Natural killer cell (primary cell): ENCODE measurements at regions not wholly inside any gene's neighbourhood (a gene's known extent, or its start where the extent isn't known, plus 50 kb on each side); places are given as distances from the start of the nearest gene placed in this dataset.
"Not testable (repeated sequence)": the region's sequence is repeated elsewhere in the genome, so short reads cannot be mapped to it uniquely, and the experiment has no call there.

Experiments
- ATAC-seq, 3 donors: fragments of 150-1000 bp in 2 of 3; fragments of 200-7000 bp in 1 of 3; cut with Tn5 transposase; 1 replicate in 1 of 3; 2 replicates in 2 of 3; pipeline ENCODE4 v1.10.0; 2021; ENCODE audit warnings: mild to moderate bottlenecking in 2 of 3, moderate library complexity in 2 of 3
- DNase-seq, 2 donors: peaks; one replicate each; pipeline versions ENCODE4 v3.0.0 to v3.0.0-alpha.2; 2013 to 2021; ENCODE audit warnings: mixed read lengths in 1 of 2
- H3K27ac ChIP-seq: one replicate; pipeline ENCODE4 v1.5.1; 2013; ENCODE audit warnings: mild to moderate bottlenecking, low read length
- H3K27me3 ChIP-seq: one replicate; pipeline ENCODE4 v1.6.1; 2013; ENCODE audit warnings: low read length; ENCODE audit not compliant: control insufficient read depth, insufficient read depth
- H3K36me3 ChIP-seq: one replicate; pipeline ENCODE4 v1.6.1; 2013; ENCODE audit warnings: low read length; ENCODE audit not compliant: control insufficient read depth, insufficient read depth
- H3K4me1 ChIP-seq: one replicate; pipeline ENCODE4 v1.6.1; 2013; ENCODE audit warnings: low read length; ENCODE audit not compliant: control insufficient read depth, insufficient read depth
- H3K4me3 ChIP-seq: one replicate; pipeline ENCODE4 v1.5.1; 2013; ENCODE audit warnings: low read length
- H3K9me3 ChIP-seq: one replicate; pipeline ENCODE4 v1.6.1; 2013; ENCODE audit warnings: low read length; ENCODE audit not compliant: control insufficient read depth, insufficient read depth
- H3K27ac Mint-ChIP-seq, 2 donors: one replicate each; pipeline ENCODE4 v1.8.0; 2022; ENCODE audit warnings: mild to moderate bottlenecking in 2 of 2, mixed read lengths in 2 of 2, moderate library complexity in 1 of 2
- H3K27me3 Mint-ChIP-seq, 2 donors: one replicate each; pipeline ENCODE4 v1.8.0; 2022; ENCODE audit warnings: low read depth in 2 of 2, mixed read lengths in 2 of 2
- H3K36me3 Mint-ChIP-seq: one replicate; pipeline ENCODE4 v1.8.0; 2022; ENCODE audit warnings: mixed read lengths
- H3K4me1 Mint-ChIP-seq, 2 donors: one replicate each; pipeline ENCODE4 v1.8.0; 2022; ENCODE audit warnings: mixed read lengths in 2 of 2
- H3K4me3 Mint-ChIP-seq: one replicate; pipeline ENCODE4 v1.8.0; 2022; ENCODE audit warnings: mild to moderate bottlenecking, moderate library complexity, mixed read lengths
- H3K9me3 Mint-ChIP-seq, 2 donors: one replicate each; pipeline ENCODE4 v1.8.0; 2022; ENCODE audit warnings: mixed read lengths in 2 of 2
- CTCF ChIP-seq: fragments of 200-600 bp; IDR thresholded peaks from one replicate; pipeline ENCODE4 v1.8.0; 2022; ENCODE audit warnings: antibody characterized with exemption
- WGBS: methylation state at CpG from one replicate; pipeline ENCODE4 v1.1.7; 2013; ENCODE audit warnings: missing lambda C conversion rate; ENCODE audit not compliant: insufficient coverage; 5-methylcytosine and 5-hydroxymethylcytosine counted together
- intact Hi-C: fragments of 100-400 bp; cut with micrococcal nuclease; formaldehyde crosslinking; loops from one replicate; pipeline ENCODE4 v1.14.2; 2022

DNA sequence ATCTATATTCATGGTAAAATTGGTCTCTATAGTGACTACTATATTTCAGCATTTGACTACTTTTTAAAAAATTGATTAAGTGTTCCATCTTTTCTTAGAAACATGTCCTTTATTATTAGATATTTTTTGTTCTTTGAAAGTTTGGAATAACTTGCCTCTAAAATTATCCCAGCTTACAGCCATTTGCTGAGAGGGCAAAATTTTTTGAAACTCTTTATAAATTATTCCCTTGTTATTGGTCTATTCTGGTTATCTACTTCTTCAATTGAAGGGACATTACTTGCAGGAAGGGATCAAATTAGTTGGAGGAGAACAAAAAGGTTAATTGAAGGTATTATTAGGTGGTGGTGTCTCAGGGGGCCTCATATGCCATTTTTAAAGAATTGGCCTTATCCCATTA is 184.1 kb downstream of the TTC6 start:
- Histone ChIP-seq H3K4me1 (no peaks in the 10 kb centered on the region), H3K36me3 (no peaks in the 10 kb centered on the region), H3K27ac (no peak overlapping the region), H3K9me3 (no peaks in the 10 kb centered on the region), H3K27me3 (no peaks in the 10 kb centered on the region), H3K4me3 (no peak overlapping the region)
- Mint-ChIP-seq H3K27me3 (no peaks in the 10 kb centered on the region), H3K4me1 (no peaks in the 10 kb centered on the region), H3K9me3 (peaks cover 8 to 18% of the 10 kb centered on the region in 2 donors), H3K27ac (no peak overlapping the region), H3K36me3 (no peaks in the 10 kb centered on the region), H3K4me3 (no peak overlapping the region)
- intact Hi-C loops = no loop called here
- no peak for DNase-seq
- TF ChIP-seq CTCF = no peak
- no peak for ATAC-seq

DNA sequence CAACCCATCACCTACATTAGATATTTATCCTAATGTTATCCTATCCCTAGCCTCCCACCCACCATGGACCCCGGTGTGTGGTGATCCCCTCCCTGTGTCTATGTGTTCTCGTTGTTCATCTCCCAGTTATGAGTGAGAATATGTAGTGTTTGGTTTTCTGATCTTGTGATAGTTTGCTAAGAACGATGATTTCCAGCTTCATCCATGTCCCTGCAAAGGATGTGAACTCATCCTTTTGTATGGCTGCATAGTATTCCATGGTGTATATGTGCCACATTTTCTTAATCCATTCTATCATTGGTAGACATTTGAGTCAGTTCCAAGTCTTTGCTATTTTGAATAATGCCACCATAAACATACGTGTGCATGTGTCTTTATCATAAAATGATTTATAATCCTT is 185.3 kb downstream of the TTC6 start:
- H3K36me3 Mint-ChIP-seq, H3K9me3 ChIP-seq, DNase-seq, H3K4me3 Mint-ChIP-seq, H3K27me3 Mint-ChIP-seq, intact Hi-C loops, H3K4me1 Mint-ChIP-seq, ATAC-seq, H3K27ac ChIP-seq, H3K4me3 ChIP-seq, H3K36me3 ChIP-seq, H3K27ac Mint-ChIP-seq, H3K27me3 ChIP-seq, H3K4me1 ChIP-seq: not testable (repeated sequence)
- 73% methylated on average over 3 of the region's 4 CpGs for WGBS
- H3K9me3 Mint-ChIP-seq = peaks cover 7 to 15% of the 10 kb centered on the region in 2 donors

DNA sequence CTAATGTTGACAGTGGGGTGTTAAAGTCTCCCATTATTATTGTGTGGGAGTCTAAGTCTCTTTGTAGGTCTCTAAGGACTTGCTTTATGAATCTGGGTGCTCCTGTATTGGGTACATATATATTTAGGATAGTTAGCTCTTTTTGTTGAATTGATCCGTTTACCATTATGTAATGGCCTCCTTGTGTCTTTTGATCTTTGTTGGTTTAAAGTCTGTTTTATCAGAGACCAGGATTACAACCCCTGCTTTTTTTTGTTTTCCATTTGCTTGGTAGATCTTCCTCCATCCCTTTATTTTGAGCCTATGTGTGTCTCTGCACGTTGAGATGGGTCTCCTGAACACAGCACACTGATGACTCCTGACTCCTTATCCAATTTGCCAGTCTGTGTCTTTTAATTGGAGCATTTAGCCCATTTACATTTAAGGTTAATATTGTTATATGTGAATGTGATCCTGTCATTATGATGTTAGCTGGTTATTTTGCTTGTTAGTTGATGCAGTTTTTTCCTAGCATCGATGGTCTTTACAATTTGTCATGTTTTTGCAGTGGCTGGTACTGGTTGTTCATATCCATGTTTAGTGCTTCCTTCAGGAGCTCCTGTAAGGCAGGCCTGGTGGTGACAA is 188.9 kb downstream of the TTC6 start:
- 75% methylated on average over 3 of the region's 3 CpGs for WGBS
- H3K27me3 ChIP-seq, H3K9me3 Mint-ChIP-seq, H3K36me3 Mint-ChIP-seq, H3K4me3 ChIP-seq, H3K4me1 ChIP-seq, H3K9me3 ChIP-seq, H3K4me3 Mint-ChIP-seq, H3K27me3 Mint-ChIP-seq, H3K27ac Mint-ChIP-seq, H3K27ac ChIP-seq, H3K4me1 Mint-ChIP-seq, intact Hi-C loops, H3K36me3 ChIP-seq, ATAC-seq, DNase-seq: not testable (repeated sequence)

DNA sequence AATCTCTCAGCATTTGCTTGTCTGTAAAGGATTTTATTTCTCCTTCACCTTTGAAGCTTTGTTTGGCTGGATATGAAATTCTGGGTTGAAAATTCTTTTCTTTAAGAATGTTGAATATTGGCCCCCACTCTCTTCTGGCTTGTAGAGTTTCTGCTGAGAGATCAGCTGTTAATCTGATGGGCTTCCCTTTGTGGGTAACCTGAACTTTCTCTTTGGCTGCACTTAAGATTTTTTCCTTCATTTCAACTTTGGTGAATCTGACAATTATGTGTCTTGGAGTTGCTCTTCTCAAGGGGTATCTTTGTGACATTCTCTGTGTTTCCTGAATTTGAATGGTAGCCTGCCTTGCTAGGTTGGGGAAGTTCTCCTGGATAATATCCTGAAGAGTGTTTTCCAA is 189.4 kb downstream of the TTC6 start:
- H3K27me3 Mint-ChIP-seq, H3K27me3 ChIP-seq, H3K9me3 ChIP-seq, H3K9me3 Mint-ChIP-seq, H3K4me3 ChIP-seq, H3K4me3 Mint-ChIP-seq, H3K36me3 Mint-ChIP-seq, DNase-seq, H3K27ac ChIP-seq, H3K4me1 ChIP-seq, H3K27ac Mint-ChIP-seq, H3K4me1 Mint-ChIP-seq, intact Hi-C loops, H3K36me3 ChIP-seq, ATAC-seq: not testable (repeated sequence)

DNA sequence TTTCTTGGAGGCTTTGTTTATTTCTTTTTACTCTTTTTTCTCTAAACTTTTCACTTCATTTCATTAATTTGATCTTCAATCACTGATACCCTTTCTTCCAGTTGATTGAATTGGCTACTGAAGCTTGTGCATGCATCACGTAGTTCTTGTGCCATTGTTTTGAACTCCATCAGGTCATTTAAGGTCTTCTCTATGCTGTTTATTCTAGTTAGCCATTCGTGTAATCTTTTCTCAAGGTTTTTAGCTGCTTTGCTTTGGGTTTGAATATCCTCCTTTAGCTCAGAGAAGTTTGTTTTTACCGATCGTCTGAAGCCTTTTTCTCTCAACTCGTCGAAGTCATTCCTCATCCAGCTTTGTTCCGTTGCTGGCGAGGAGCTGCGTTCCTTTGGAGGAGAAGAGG is 189.9 kb downstream of the TTC6 start:
- intact Hi-C loops, ATAC-seq, H3K9me3 ChIP-seq: not testable (repeated sequence)

GRCh38 chr14:37786114-37786625 is 190.7 kb downstream of the TTC6 start:
- H3K27me3 Mint-ChIP-seq, H3K9me3 ChIP-seq, intact Hi-C loops, H3K36me3 ChIP-seq, H3K4me1 Mint-ChIP-seq, H3K4me1 ChIP-seq, H3K27me3 ChIP-seq, H3K4me3 ChIP-seq, ATAC-seq, DNase-seq, H3K36me3 Mint-ChIP-seq, H3K27ac ChIP-seq, H3K4me3 Mint-ChIP-seq, H3K27ac Mint-ChIP-seq, H3K9me3 Mint-ChIP-seq: not testable (repeated sequence)
- 86% methylated on average over 14 of the region's 14 CpGs for WGBS

More for the DNA sequence above, 189.9 kb downstream of the TTC6 start:
- H3K4me1 ChIP-seq, H3K4me1 Mint-ChIP-seq, H3K4me3 Mint-ChIP-seq, H3K27ac Mint-ChIP-seq, H3K4me3 ChIP-seq, DNase-seq, H3K27me3 Mint-ChIP-seq, H3K36me3 Mint-ChIP-seq, H3K27me3 ChIP-seq, H3K9me3 Mint-ChIP-seq, H3K27ac ChIP-seq, H3K36me3 ChIP-seq: not testable (repeated sequence)
- 89% methylated on average over 9 of the region's 9 CpGs for WGBS
